MCF 10A (cell line): ENCODE measurements at regions not wholly inside any gene's neighbourhood (a gene's known extent, or its start where the extent isn't known, plus 50 kb on each side); places are given as distances from the start of the nearest gene placed in this dataset.

Source experiments
- BruUV-seq: library from RNA; stranded (reverse); fragments of 400-500 nt; replicated peaks from 2 replicates; lab custom pipeline; 2021; lab: Mats Ljungman, UMichigan
- CTCF ChIA-PET: fragments of 300-600 bp; sonication (Branson Sonifier 250); formaldehyde crosslinking; extraction: SDS; loops from one replicate; lab custom pipeline; 2021; ENCODE audit warnings: antibody characterized with exemption, inconsistent platforms; lab: Yijun Ruan, JAX
- POLR2A ChIA-PET: fragments of 300-600, 350-650 bp; sonication (Branson Sonifier 250); formaldehyde crosslinking; extraction: SDS; loops from one replicate; lab custom pipeline; 2020; ENCODE audit warnings: antibody characterized with exemption, inconsistent platforms; lab: Yijun Ruan, JAX
- DNase-seq: peaks from one replicate; pipeline ENCODE4 v3.0.0-alpha.2; 2018; ENCODE audit not compliant: unreplicated experiment
- H3K27ac Mint-ChIP-seq: one replicate; pipeline ENCODE4 v1.8.0; 2022; ENCODE audit warnings: mild to moderate bottlenecking, low read depth, mixed read lengths; ENCODE audit not compliant: unreplicated experiment
- H3K27me3 Mint-ChIP-seq: one replicate; pipeline ENCODE4 v1.8.0; 2022; ENCODE audit warnings: mixed read lengths; ENCODE audit not compliant: insufficient read depth, unreplicated experiment
- H3K36me3 Mint-ChIP-seq: one replicate; pipeline ENCODE4 v1.8.0; 2022; ENCODE audit warnings: mild to moderate bottlenecking, moderate library complexity, mixed read lengths; ENCODE audit not compliant: insufficient read depth, unreplicated experiment
- H3K4me1 Mint-ChIP-seq: one replicate; pipeline ENCODE4 v1.8.0; 2022; ENCODE audit warnings: mixed read lengths; ENCODE audit not compliant: insufficient read depth, unreplicated experiment
- H3K4me3 Mint-ChIP-seq: one replicate; pipeline ENCODE4 v1.8.0; 2022; ENCODE audit warnings: mild to moderate bottlenecking, moderate library complexity, mixed read lengths; ENCODE audit not compliant: unreplicated experiment
- H3K9me3 Mint-ChIP-seq: one replicate; pipeline ENCODE4 v1.8.0; 2022; ENCODE audit warnings: mixed read lengths; ENCODE audit not compliant: unreplicated experiment
- intact Hi-C: fragments of 100-400 bp; cut with micrococcal nuclease; formaldehyde crosslinking; loops from 2 replicates; pipeline ENCODE4 v1.14.1; 2022
- TF ChIP-seq, protein P1 (sequence below): fragments of 200-600 bp; IDR thresholded peaks from one replicate; pipeline ENCODE4 v1.8.0; 2022; ENCODE audit warnings: antibody characterized with exemption, mild to moderate bottlenecking; ENCODE audit not compliant: unreplicated experiment

DNA sequence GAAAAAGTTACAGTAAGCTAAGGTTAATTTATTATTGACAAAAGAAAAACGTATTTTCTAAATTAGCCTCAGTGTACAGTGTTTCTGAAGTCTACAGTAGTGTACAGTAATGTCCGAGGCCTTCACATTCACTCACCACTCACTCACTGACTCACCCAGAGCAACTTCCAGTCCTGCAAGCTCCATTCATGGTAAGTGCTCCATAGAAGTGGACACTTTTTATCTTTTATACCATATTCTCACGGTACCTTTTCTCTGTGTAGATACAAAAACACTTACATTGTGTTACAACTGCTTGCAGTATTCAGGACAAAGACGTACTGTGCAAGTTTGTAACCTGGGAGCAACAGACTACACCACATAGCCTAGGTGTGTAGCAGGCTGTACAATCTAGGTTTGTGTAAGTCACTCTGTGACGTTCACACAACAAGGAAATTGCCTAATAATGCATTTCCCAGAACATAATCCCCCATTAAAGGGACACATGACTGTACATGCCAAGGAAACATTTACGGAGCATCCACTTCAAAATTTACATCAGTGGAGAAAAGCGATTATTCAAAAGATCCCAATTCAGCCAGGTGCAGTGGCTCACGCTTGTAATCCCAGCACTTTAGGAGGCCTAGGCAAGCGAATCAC is 133.4 kb downstream of the BANF2 start:
- H3K36me3 Mint-ChIP-seq, result peaks cover 6% of the 10 kb centered on the region
- POLR2A ChIA-PET, result interaction anchor here (0.6 to 4.5 kb wide), 6 partner anchors 8 to 153 kb away, joined by 3 to 30 read pairs (median 5); no protein-coding TSS in a partner anchor
- TF ChIP-seq, protein P1, sequence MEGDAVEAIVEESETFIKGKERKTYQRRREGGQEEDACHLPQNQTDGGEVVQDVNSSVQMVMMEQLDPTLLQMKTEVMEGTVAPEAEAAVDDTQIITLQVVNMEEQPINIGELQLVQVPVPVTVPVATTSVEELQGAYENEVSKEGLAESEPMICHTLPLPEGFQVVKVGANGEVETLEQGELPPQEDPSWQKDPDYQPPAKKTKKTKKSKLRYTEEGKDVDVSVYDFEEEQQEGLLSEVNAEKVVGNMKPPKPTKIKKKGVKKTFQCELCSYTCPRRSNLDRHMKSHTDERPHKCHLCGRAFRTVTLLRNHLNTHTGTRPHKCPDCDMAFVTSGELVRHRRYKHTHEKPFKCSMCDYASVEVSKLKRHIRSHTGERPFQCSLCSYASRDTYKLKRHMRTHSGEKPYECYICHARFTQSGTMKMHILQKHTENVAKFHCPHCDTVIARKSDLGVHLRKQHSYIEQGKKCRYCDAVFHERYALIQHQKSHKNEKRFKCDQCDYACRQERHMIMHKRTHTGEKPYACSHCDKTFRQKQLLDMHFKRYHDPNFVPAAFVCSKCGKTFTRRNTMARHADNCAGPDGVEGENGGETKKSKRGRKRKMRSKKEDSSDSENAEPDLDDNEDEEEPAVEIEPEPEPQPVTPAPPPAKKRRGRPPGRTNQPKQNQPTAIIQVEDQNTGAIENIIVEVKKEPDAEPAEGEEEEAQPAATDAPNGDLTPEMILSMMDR, result no peak
- BruUV-seq, result no TSS peak
- DNase-seq, result peak; percentile 84
- H3K9me3 Mint-ChIP-seq, result no peaks in the 10 kb centered on the region
- H3K4me1 Mint-ChIP-seq, result peaks cover 26% of the 10 kb centered on the region
- peak overlapping the region; percentile 31 for H3K4me3 Mint-ChIP-seq
- CTCF ChIA-PET, result interaction anchor here (0.7 to 1.6 kb wide), 3 partner anchors 21 to 66 kb away, joined by 3 to 4 read pairs (median 3); no protein-coding TSS in a partner anchor
- H3K27me3 Mint-ChIP-seq, result no peaks in the 10 kb centered on the region
- intact Hi-C loops, result loop anchor here (10.0 kb wide), 1 partner anchor 62 kb away; no protein-coding TSS in a partner anchor
- peak overlapping the region; percentile 77 for H3K27ac Mint-ChIP-seq

DNA sequence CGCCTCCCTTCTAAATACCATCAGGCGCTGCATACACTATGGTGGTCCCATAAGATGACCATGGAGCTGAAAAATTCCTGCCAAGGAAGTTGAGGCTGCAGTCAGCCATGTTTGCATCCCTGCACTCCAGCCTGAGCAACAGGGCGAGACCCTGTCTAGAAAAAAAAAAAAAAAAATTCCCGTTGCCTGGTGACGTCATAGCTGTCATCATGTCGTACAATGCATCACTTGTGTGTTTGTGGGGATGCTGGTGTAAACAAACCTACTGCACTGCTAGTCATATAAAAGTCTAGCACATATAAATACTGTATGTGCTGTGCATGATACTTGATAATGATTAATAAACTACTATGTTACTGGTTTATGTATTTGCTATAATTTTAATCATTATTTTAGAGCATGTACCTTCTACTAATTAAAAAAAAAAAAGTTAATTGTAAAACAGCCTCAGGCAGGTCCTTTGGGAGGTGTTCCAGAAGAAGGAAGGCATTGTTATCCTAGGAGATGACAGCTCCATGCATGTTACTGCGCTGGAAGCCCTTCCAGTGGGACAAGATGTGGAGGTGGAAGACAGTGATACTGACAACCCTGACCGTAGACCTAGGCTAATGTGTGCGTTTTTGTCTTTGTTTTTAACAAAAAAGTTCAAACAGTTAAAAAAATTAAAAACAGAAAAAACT is 132.6 kb downstream of the BANF2 start:
- ChIA-PET POLR2A (interaction anchor here (0.6 to 4.5 kb wide), 7 partner anchors 7 to 456 kb away, joined by 3 to 30 read pairs (median 4); partner anchors contain the start of gene ZNF133), CTCF (interaction anchor here (0.6 to 1.6 kb wide), 3 partner anchors 18 to 31 kb away, joined by 3 to 5 read pairs (median 5); no protein-coding TSS in a partner anchor)
- Mint-ChIP-seq H3K27ac (peak overlapping the region; percentile 77), H3K9me3 (no peaks in the 10 kb centered on the region), H3K27me3 (no peaks in the 10 kb centered on the region), H3K4me3 (no peak overlapping the region), H3K4me1 (peaks cover 26% of the 10 kb centered on the region), H3K36me3 (peaks cover 8% of the 10 kb centered on the region)
- intact Hi-C loops, result loop anchor here (10.0 kb wide), 1 partner anchor 62 kb away; no protein-coding TSS in a partner anchor
- TF ChIP-seq, protein P1, result no peak
- BruUV-seq, result no TSS peak
- DNase-seq, result no peak

- intact Hi-C loops, result no loop called here
- no peak overlapping the region for H3K4me3 Mint-ChIP-seq
- POLR2A ChIA-PET, result no interaction called here
- no peaks in the 10 kb centered on the region for H3K9me3 Mint-ChIP-seq
- CTCF ChIA-PET, result interaction anchor here (1.0 kb wide), 1 partner anchor 69 kb away, joined by 4 read pairs; no protein-coding TSS in a partner anchor
- DNase-seq, result no peak
- no peak overlapping the region for H3K27ac Mint-ChIP-seq
- TF ChIP-seq, protein P1, result no peak
- no TSS peak for BruUV-seq
- peaks cover 8% of the 10 kb centered on the region for H3K36me3 Mint-ChIP-seq
- H3K4me1 Mint-ChIP-seq, result peaks cover 11% of the 10 kb centered on the region
- no peaks in the 10 kb centered on the region for H3K27me3 Mint-ChIP-seq
These were observed 128.9 kb downstream of the BANF2 start for GRCh38 chr20:17828598-17829144.
